ENCODE measurements at regions not wholly inside any gene's neighbourhood (a gene's known extent, or its start where the extent isn't known, plus 50 kb on each side); places are given as distances from the start of the nearest gene placed in this dataset.
"Not testable (repeated sequence)": the region's sequence is repeated elsewhere in the genome, so short reads cannot be mapped to it uniquely, and the experiment has no call there.

DNA sequence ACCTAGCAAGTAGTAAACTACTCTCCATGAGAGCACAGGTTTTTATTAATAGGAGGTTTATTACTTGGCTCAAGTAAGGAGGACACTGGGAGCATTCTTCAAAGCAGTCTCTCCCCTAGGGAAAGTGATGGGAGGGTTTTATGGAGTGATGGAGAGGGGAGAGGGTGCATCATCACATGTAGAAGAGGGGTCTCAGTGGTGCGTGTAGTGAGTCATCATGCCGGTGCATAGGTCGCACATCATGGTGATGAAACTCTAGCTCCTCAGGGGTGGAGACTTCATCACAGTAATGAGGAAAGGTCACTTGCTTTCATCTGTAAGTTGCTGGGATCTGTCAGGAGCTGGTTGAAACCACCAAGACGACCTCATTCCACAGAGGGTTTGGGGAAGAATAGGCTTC, 210.8 kb upstream of the UBL3 start:
- 72 to 79% methylated on average over 4 of the region's 4 CpGs for WGBS, 2 experiments (ENCODE audit: low coverage in 1 of 2, low lambda C conversion rate in 2 of 2, missing lambda C conversion rate in 2 of 2)

DNA sequence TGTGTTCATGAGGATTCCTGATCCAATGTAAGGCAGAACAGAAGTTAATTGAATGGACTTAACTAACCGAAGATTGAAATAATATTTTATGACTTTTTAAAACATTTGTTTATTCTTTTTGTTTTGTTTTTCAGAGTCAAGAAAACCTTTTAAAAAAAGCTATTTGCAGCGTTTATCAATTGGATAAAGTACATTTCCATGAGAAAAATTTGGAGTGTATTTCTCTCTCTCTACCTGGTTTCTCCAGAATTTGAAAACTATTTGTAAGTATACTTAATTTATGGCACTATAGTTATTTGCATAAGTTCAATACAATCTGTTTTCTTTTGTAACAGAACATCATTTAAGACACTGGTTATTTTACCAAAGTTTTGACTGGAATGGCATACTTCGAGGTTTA, 208.0 kb upstream of the UBL3 start:
- Histone ChIP-seq H3K9ac (no peak overlapping the region), H2AFZ (no peak overlapping the region), H3K4me2 (ENCODE audit: unreplicated experiment) (no peak overlapping the region), H3K9me2 (ENCODE audit: insufficient read depth) (no peaks in the 10 kb centered on the region), H3K27ac (no peak overlapping the region), H3K9me3 (ENCODE audit: low read depth) (no peaks in the 10 kb centered on the region), H3K4me3 (no peak overlapping the region), H3F3A (ENCODE audit: insufficient read depth) (no peaks in the 10 kb centered on the region), H3K36me3 (ENCODE audit: low read depth) (no peaks in the 10 kb centered on the region), H3K27me3 (replicated peaks; ENCODE audit: insufficient read depth) (no peaks in the 10 kb centered on the region), H4K20me1 (ENCODE audit: insufficient read depth) (no peaks in the 10 kb centered on the region), H3K79me2 (ENCODE audit: insufficient read depth) (no peaks in the 10 kb centered on the region), H3K4me1 (ENCODE audit: insufficient read depth) (no peaks in the 10 kb centered on the region)
- WGBS, 2 experiments (ENCODE audit: low coverage in 1 of 2, low lambda C conversion rate in 2 of 2, missing lambda C conversion rate in 2 of 2) = 78 to 83% methylated on average over 3 of the region's 3 CpGs
- DNase-seq = no peak
- TF ChIP-seq EZH2 (IDR thresholded peaks at IDR 0.05; ENCODE audit: insufficient read depth, poor library complexity, severe bottlenecking) = no peak
- TF ChIP-seq EZH2phosphoT487 (IDR thresholded peaks at IDR 0.05; ENCODE audit: insufficient read depth, low read depth) = no peak
- in situ Hi-C loops (cut with MboI) = no loop called here

More for the DNA sequence above, 210.8 kb upstream of the UBL3 start:
- Histone ChIP-seq H3K27ac (no peak overlapping the region), H3K27me3 (replicated peaks; ENCODE audit: insufficient read depth) (no peaks in the 10 kb centered on the region), H3F3A (ENCODE audit: insufficient read depth) (no peaks in the 10 kb centered on the region), H3K4me2 (ENCODE audit: unreplicated experiment) (no peak overlapping the region), H3K9me2 (ENCODE audit: insufficient read depth) (no peaks in the 10 kb centered on the region), H3K79me2 (ENCODE audit: insufficient read depth) (no peaks in the 10 kb centered on the region), H2AFZ (no peak overlapping the region), H3K36me3 (ENCODE audit: low read depth) (no peaks in the 10 kb centered on the region), H3K9me3 (ENCODE audit: low read depth) (no peaks in the 10 kb centered on the region), H4K20me1 (ENCODE audit: insufficient read depth) (no peaks in the 10 kb centered on the region), H3K4me3 (no peak overlapping the region), H3K4me1 (ENCODE audit: insufficient read depth) (no peaks in the 10 kb centered on the region), H3K9ac (no peak overlapping the region)
- in situ Hi-C loops (cut with MboI) = no loop called here
- DNase-seq = no peak
- no peak for TF ChIP-seq EZH2 (IDR thresholded peaks at IDR 0.05; ENCODE audit: insufficient read depth, poor library complexity, severe bottlenecking)
- TF ChIP-seq EZH2phosphoT487 (IDR thresholded peaks at IDR 0.05; ENCODE audit: insufficient read depth, low read depth) = no peak

DNA sequence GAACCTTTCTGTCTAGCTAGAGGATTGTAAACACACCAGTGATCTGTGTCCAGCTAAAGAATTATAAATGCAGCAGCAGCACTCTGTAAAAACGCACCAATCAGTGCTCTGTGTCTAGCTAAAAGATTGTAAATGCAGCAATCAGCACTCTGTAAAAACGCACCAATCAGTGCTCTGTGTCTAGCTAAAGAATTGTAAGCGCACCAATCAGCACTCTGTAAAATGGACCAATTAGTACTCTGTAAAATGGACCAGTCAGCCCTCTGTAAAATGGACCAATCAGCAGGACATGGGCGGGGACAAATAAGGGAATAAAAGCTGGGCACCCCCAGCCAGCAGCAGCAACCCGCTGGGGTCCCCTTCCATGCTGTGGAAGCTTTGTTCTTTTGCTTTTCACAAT, 204.1 kb upstream of the UBL3 start:
- H3K79me2 ChIP-seq (ENCODE audit: insufficient read depth); H3K9me3 ChIP-seq (ENCODE audit: low read depth); H3K4me2 ChIP-seq (ENCODE audit: unreplicated experiment); in situ Hi-C loops (cut with MboI); H3K9ac ChIP-seq; H3K4me3 ChIP-seq; H3K9me2 ChIP-seq (ENCODE audit: insufficient read depth); H3K4me1 ChIP-seq (ENCODE audit: insufficient read depth); H4K20me1 ChIP-seq (ENCODE audit: insufficient read depth); H2AFZ ChIP-seq; H3K27ac ChIP-seq; DNase-seq; H3K36me3 ChIP-seq (ENCODE audit: low read depth); H3K27me3 ChIP-seq (replicated peaks; ENCODE audit: insufficient read depth); H3F3A ChIP-seq (ENCODE audit: insufficient read depth): not testable (repeated sequence)
- 69 to 71% methylated on average over 5 of the region's 5 CpGs for WGBS, 2 experiments (ENCODE audit: low coverage in 1 of 2, low lambda C conversion rate in 2 of 2, missing lambda C conversion rate in 2 of 2)

- Histone ChIP-seq H3K4me3 (no peak overlapping the region), H3K27ac (no peak overlapping the region), H3K4me2 (ENCODE audit: unreplicated experiment) (no peak overlapping the region), H2AFZ (no peak overlapping the region), H3K9me2 (ENCODE audit: insufficient read depth) (no peaks in the 10 kb centered on the region), H3K79me2 (ENCODE audit: insufficient read depth) (no peaks in the 10 kb centered on the region), H4K20me1 (ENCODE audit: insufficient read depth) (no peaks in the 10 kb centered on the region), H3K36me3 (ENCODE audit: low read depth) (no peaks in the 10 kb centered on the region), H3K9me3 (ENCODE audit: low read depth) (no peaks in the 10 kb centered on the region), H3K4me1 (ENCODE audit: insufficient read depth) (no peaks in the 10 kb centered on the region), H3K9ac (no peak overlapping the region), H3F3A (ENCODE audit: insufficient read depth) (no peaks in the 10 kb centered on the region), H3K27me3 (replicated peaks; ENCODE audit: insufficient read depth) (no peaks in the 10 kb centered on the region)
- 51 to 57% methylated on average over 4 of the region's 4 CpGs for WGBS, 2 experiments (ENCODE audit: low coverage in 1 of 2, low lambda C conversion rate in 2 of 2, missing lambda C conversion rate in 2 of 2)
- DNase-seq = no peak
- no peak for TF ChIP-seq EZH2phosphoT487 (IDR thresholded peaks at IDR 0.05; ENCODE audit: insufficient read depth, low read depth)
- TF ChIP-seq EZH2 (IDR thresholded peaks at IDR 0.05; ENCODE audit: insufficient read depth, poor library complexity, severe bottlenecking) = no peak
- in situ Hi-C loops (cut with MboI) = no loop called here
Measured at GRCh38 chr13:30053939-30054338, 203.5 kb upstream of the UBL3 start.

DNA sequence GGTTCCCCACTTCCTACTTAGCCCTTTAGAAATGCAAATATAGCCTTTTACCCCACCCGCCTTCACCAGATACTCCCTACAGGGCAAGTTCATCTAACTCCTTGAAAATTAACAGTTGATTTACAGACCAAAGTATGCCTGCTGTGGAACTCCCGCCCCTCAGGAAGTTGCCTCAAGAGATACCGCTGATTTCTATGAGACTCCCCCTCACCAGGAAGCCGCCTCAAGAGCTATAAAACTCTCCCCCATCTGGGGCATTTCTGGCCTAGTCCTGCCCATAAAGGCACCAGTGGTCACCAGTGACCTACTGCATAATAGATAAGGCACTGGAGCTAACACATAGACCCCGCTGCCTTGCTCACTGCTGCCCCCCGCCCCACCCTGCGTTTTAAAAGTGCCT, 201.7 kb upstream of the UBL3 start:
- WGBS, 2 experiments (ENCODE audit: low coverage in 1 of 2, low lambda C conversion rate in 2 of 2, missing lambda C conversion rate in 2 of 2) = 58 to 62% methylated on average over 7 of the region's 7 CpGs
- no peak overlapping the region for H3K4me3 ChIP-seq
- peaks cover 12% of the 10 kb centered on the region for H3K4me1 ChIP-seq (ENCODE audit: insufficient read depth)
- H2AFZ ChIP-seq = no peak overlapping the region
- no peak for TF ChIP-seq EZH2 (IDR thresholded peaks at IDR 0.05; ENCODE audit: insufficient read depth, poor library complexity, severe bottlenecking)
- TF ChIP-seq EZH2phosphoT487 (IDR thresholded peaks at IDR 0.05; ENCODE audit: insufficient read depth, low read depth) = no peak
- H3K27ac ChIP-seq = no peak overlapping the region
- peaks cover 11% of the 10 kb centered on the region for H3F3A ChIP-seq (ENCODE audit: insufficient read depth)
- no peaks in the 10 kb centered on the region for H3K9me2 ChIP-seq (ENCODE audit: insufficient read depth)
- H3K36me3 ChIP-seq (ENCODE audit: low read depth) = no peaks in the 10 kb centered on the region
- in situ Hi-C loops (cut with MboI) = no loop called here
- no peak overlapping the region for H3K9ac ChIP-seq
- no peaks in the 10 kb centered on the region for H3K79me2 ChIP-seq (ENCODE audit: insufficient read depth)
- H3K27me3 ChIP-seq (replicated peaks; ENCODE audit: insufficient read depth) = no peaks in the 10 kb centered on the region
- no peak for DNase-seq
- no peak overlapping the region for H3K4me2 ChIP-seq (ENCODE audit: unreplicated experiment)
- H4K20me1 ChIP-seq (ENCODE audit: insufficient read depth) = no peaks in the 10 kb centered on the region
- no peaks in the 10 kb centered on the region for H3K9me3 ChIP-seq (ENCODE audit: low read depth)
